H1 (cell line): ENCODE measurements at regions not wholly inside any gene's neighbourhood (a gene's known extent, or its start where the extent isn't known, plus 50 kb on each side); places are given as distances from the start of the nearest gene placed in this dataset.

Source experiments
- TF ChIP-seq, protein P1 (sequence below): IDR thresholded peaks from 2 replicates; pipeline ENCODE4 v1.6.1; 2011; ENCODE audit warnings: low read length, improper control_type of control experiment

DNA sequence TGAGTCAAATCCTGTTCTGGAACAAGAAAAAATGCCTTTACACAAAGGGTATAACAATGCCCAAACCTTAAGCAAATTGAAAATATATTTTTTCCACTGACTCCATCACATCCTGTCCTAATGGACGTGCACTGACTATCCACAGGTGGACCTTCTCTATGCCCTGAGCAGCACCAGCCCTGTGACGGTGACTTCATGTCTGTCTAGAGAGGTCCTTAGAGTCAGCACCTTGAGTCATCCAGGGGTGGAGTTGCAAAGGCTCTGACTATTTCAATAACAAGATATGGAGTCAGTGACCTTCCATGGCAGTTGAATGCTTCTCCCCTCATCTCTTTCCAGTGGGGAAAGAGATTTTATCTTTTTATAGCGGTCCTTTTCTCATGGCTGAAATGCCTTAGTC, 78.0 kb downstream of the YIPF5 start (continued):
- TF ChIP-seq, protein P1, sequence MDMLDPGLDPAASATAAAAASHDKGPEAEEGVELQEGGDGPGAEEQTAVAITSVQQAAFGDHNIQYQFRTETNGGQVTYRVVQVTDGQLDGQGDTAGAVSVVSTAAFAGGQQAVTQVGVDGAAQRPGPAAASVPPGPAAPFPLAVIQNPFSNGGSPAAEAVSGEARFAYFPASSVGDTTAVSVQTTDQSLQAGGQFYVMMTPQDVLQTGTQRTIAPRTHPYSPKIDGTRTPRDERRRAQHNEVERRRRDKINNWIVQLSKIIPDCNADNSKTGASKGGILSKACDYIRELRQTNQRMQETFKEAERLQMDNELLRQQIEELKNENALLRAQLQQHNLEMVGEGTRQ = no peak
